GM18511 (cell line): ENCODE measurements at regions not wholly inside any gene's neighbourhood (a gene's known extent, or its start where the extent isn't known, plus 50 kb on each side); places are given as distances from the start of the nearest gene placed in this dataset.
A peak's percentile ranks its signal among the peaks of the same experiment; 100 is the strongest.

Source experiments
- ATAC-seq: cut with Tn5 transposase; IDR thresholded peaks from one replicate; pipeline ENCODE4 v1.9.1; 2021; ENCODE audit warnings: mild to moderate bottlenecking, moderate library complexity; ENCODE audit not compliant: unreplicated experiment

- peak; percentile 56 for ATAC-seq
Measured at GRCh38 chrX:138775517-138775916, 64.0 kb upstream of the FGF13 start.

- ATAC-seq: no peak
Measured at GRCh38 chrX:138771047-138771446, 59.5 kb upstream of the FGF13 start.

- ATAC-seq: no peak
Measured at GRCh38 chrX:138769918-138770317, 58.4 kb upstream of the FGF13 start.

GRCh38 chrX:138765051-138765450 lies 53.5 kb upstream of the FGF13 start:
- ATAC-seq: no peak

- no peak for ATAC-seq
Measured at GRCh38 chrX:138763761-138764160, 52.2 kb upstream of the FGF13 start.

GRCh38 chrX:138761380-138761779 lies 49.9 kb upstream of the FGF13 start:
- no peak for ATAC-seq
